GM19023 (cell line): ENCODE measurements at regions not wholly inside any gene's neighbourhood (a gene's known extent, or its start where the extent isn't known, plus 50 kb on each side); places are given as distances from the start of the nearest gene placed in this dataset.
"Not testable (repeated sequence)": the region's sequence is repeated elsewhere in the genome, so short reads cannot be mapped to it uniquely, and the experiment has no call there.

Experiments used
- ATAC-seq: cut with Tn5 transposase; IDR thresholded peaks from one replicate; pipeline ENCODE4 v1.9.1; 2021; ENCODE audit warnings: mild to moderate bottlenecking, moderate library complexity; ENCODE audit not compliant: unreplicated experiment

GRCh38 chr3:151599103-151599672 is 134.5 kb upstream of the AADACL2 start:
- ATAC-seq = no peak

DNA sequence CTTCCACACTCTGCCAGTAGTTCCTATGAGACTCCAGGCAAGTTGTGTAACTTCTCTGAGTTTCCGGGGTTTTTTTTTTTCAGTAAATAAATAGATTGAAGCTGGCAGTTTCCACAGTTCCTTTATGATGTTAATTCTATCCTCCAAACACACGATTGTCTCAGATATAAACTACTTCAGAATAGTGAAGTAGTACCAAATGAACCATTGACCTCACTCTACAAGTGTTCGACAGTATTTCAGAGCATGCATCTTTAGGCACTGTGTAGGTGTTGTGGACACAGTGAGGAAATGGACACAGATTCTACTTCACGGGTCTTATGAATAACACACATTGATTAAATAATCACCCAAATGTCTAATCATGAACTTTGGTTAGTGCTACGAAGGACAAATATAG is 136.1 kb upstream of the IGSF10 start:
- ATAC-seq = no peak

DNA sequence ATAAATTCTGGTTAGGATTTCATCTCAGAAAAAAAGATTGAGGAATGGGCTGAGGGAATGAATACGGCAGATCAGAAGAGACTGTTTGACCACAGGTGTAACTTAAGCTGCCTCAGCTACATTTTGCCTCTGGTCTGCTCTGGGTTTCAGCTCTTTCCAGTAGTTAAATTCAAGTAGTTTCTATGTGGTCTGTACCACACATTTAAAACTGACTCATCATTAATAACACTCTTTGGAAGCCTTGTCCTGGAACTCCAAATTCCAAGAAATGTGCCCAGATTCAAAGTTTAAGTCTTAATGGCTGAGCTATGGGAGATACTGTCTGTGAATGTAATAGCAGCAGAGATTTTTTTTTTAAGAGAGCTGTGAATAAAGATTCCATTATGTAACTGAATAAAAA is 133.1 kb upstream of the IGSF10 start:
- no peak for ATAC-seq

DNA sequence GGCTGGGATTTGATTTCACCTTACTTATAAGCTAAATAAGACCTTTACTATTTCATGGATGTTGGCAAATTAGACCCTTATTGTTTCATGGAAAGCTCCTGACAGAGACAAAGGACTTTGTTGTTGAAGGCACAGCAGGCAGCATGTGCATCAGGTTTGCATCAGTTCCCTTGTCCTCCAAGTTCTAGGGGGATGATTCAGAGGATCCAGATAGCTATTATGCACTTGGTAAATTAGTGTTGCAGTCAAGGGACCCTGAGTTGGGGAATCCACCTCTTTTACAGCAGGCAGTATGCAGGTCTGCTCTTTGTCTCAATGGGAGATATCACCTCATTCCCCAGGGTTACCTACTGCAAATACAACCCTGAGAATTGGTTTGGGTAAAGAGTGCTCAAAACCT is 131.4 kb upstream of the IGSF10 start:
- ATAC-seq = no peak

DNA sequence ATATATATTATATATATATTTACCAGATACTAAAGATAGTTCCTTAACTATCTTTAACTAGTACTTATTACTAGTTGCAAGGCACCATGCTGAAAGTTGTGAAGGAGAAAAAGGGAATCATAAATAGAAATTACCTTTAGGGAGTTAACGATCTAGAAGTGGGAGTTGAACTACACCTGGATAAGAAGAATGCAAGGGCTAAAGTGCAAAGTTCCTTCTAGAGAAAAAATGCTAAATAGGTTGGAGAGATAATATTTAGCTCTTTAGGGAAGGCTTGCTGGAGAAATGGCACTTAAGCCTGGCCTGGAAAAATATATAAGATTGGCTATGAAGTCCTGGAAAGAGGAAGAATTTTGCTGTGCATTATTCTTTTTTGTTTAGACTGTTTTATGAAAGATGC is 130.6 kb upstream of the IGSF10 start:
- no peak for ATAC-seq

- ATAC-seq = no peak
Observed at GRCh38 chr3:151589311-151589710, 128.4 kb upstream of the IGSF10 start.

- not testable (repeated sequence) for ATAC-seq
Observed at GRCh38 chr3:151587659-151588058, 126.8 kb upstream of the IGSF10 start.

DNA sequence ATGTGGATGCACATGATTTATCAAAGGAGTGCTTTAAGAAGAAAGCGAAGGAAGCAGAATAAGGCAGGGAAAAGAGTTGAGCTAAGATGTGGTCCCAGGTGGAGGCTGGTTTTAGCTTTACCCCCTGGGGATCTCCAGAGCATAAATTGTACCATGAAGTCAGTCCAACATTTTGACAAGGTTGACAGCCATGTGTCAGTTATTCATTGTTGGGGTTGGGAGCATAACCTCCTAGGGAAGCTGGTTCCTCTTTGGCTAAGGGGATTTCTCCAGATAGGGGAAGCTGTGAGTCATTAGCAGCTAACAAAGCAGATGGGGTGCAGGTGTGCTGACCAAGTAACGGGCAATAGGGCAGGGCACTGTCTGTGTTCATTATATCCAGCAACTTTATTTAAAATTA is 123.7 kb upstream of the IGSF10 start:
- ATAC-seq = peak; percentile 57

DNA sequence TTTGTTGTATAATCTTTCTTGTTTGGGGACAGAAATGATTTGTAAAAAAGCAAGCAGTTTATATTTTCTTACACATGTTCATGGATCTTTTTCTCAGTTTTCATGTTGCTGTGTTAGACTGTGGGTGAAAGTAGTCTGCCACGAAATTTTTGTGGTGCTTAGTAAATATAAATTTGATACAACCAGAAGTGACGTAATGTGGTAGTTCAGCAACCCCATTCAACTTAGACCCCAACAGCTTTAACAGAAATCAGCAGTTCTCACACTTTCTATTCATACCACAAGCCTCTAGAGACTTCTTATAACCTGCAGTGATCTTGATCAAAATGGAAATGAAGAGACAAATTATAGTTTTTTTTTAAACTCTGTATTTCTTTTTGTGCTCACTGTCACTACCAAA is 120.2 kb upstream of the IGSF10 start:
- ATAC-seq = no peak

DNA sequence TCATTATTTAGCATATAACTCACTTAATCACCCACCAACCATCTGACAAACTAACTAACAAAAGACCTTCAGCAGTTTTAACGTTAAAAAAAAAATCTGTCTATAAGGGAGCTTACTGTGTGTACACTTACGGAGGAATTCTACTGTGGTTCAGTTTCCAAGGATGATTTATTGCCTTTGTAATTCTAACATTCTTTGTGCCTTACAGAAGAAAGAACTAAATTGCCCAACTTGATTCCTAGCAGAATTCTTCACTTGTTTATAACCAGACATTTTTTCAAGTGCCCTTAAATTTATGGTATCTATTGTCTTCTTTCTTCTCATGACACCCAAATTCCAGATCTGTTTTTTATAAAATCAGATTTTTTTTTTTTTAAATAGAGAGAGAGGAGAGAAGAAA is 119.7 kb upstream of the IGSF10 start:
- ATAC-seq = no peak

DNA sequence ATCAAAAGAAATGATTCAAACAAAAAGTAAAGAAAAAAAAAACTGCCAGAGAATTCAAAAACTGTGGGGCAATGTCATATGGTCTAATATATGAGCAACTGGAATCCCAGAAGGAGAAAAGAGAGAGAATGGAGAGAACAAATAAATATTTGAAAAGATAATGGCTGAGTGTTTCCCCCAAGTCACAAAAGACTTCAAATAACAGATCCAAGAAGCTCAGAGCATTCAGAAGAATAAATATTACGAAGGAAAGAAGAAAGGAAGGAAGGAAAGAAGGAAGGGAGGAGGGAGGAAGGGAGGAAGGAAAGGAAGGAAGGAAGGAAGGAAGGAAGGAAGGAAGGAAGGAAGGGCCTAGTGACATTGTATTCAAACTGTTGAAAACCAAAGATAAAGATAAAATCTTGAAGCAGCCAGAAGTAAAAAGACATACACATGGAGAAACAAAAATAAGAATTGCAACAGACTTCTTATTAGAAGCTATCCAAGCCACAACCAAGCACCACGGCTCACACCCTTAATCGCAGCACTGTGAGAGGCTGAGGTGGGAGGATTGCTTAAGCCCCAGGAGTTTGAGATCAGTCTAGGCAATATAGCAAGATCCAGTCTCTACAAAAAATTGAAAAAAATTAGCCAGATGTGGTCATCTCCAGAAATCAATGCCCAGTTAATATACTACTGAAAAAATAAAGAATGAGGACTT is 118.9 kb upstream of the IGSF10 start:
- no peak for ATAC-seq

- no peak for ATAC-seq
Observed at GRCh38 chr3:151578495-151578894, 117.6 kb upstream of the IGSF10 start.

- no peak for ATAC-seq
Observed at GRCh38 chr3:151576511-151577137, 115.8 kb upstream of the IGSF10 start.

DNA sequence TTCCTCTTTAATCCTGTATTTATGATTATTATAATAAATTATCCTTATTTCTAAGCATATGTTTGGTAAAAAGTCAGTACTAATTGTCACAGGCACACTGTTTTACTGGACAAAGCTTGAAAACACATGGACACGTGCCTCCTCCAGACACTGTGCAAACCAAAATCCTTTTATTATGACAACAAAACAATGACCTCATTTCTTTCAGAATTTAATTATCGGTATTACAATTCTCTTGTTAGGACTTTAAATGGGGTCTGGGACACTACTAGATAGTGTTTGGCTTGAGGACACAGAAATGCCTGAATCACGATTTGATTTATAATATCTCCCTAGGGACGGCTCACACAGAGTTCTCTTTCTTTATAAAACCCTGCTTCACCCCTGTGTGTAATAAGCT is 107.3 kb upstream of the IGSF10 start:
- no peak for ATAC-seq

GRCh38 chr3:151567477-151567876 is 106.6 kb upstream of the IGSF10 start:
- ATAC-seq = no peak

- no peak for ATAC-seq
Observed at GRCh38 chr3:151564261-151564660, 103.4 kb upstream of the IGSF10 start.

DNA sequence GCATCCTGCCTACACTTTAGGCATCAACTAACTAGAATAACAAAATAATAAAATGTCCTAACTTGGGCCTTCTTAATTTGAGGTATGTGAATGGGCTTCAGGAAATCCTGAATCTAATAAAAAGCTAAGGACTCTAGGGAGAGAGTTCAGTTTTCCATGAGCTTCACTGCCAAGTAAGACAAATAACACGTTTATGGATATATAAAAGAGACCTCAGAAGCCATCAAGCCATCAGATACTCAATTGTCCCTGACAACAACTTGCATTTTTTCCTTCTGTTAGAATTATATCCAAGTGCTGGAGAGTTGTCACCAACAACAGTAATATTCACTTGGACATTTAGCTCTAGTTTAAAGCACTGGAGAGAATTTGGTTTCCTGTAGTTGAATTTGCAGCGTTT is 102.4 kb upstream of the IGSF10 start:
- no peak for ATAC-seq

DNA sequence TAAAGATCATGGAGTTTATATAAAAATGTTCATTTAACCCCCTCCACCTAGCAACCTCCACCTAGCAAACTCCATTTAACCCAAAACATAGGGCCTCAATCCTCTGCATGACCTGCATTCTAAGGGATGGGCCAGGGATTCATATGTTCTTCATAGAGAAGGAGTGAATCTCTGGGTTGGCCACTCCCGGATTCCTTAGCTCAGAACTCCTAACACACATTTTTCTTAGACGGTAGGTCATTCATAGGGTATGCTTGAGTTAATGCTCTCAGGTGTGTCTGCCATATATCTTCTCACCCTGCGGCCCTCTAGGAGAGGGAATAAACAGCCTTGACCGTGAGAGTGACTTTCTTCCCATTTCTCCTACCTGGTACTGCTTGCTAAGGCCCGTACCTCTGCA is 102.0 kb upstream of the IGSF10 start:
- no peak for ATAC-seq

DNA sequence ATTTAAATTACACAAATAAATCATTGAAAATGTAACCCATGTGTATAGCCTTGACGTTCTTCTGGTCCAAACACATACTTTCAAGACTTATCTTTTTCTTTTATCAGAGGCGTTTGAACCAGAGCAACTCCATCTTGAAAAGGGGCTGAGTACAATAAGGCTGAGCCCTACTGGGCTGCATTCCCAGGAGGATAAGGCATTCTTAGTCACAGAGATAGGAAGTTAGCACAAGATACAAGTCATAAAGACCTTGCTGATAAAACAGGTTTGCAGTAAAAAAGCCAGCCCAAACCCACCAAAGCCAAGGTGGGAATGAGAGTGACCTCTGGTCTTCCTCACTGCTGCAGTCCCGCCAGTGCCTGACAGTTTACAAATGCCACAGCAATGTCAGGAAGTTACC is 101.0 kb upstream of the IGSF10 start:
- no peak for ATAC-seq

DNA sequence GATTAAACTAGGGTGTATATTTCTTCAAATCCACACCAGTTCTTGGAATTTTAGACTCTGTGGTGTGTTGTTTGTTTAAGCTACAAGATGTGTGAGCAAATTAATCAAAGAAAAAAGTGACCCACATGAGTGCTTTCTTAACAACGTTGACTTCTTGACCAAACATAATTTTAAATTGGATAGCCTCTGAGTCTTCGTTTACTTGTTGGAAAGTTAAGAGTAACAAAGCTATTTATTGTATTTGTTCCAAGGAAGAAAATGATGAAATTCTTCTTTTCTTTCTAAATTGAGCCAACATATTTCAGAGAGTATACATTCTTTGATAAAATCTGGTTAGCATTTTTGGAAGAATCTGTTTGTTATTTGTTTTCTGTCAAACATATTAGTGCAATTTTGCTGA is 99.9 kb upstream of the IGSF10 start:
- no peak for ATAC-seq

DNA sequence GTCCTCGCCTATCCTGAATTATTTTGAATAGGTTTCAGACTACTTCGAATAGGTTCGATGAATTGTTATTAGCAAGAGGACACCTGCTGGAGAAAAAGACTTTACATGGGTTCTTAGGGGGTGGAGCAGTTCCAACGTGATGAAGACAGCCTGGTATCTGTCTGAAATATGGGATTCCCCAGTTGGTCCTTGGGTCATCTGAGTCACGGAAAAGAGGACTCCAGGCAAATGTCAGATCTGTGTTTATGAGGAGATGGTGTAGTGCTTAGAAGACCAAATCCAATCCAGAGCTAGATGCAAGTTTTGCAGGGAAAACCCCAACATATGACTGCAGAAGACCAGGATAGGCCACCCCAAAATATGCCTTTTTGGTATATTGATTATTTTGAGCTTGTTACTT is 98.9 kb upstream of the IGSF10 start:
- no peak for ATAC-seq

GRCh38 chr3:151558661-151559060 is 97.8 kb upstream of the IGSF10 start:
- no peak for ATAC-seq
